Stimulated activated naive CD4-positive, alpha-beta T cell treated with Interleukin-2 at 50 U/mL for 16 hours (primary cell): ENCODE measurements at regions not wholly inside any gene's neighbourhood (a gene's known extent, or its start where the extent isn't known, plus 50 kb on each side); places are given as distances from the start of the nearest gene placed in this dataset.
"Not testable (repeated sequence)": the region's sequence is repeated elsewhere in the genome, so short reads cannot be mapped to it uniquely, and the experiment has no call there.

ENCODE experiments used
- DNase-seq: peaks from one replicate; lab custom pipeline; 2025; lab: John Stamatoyannopoulos, UW

DNA sequence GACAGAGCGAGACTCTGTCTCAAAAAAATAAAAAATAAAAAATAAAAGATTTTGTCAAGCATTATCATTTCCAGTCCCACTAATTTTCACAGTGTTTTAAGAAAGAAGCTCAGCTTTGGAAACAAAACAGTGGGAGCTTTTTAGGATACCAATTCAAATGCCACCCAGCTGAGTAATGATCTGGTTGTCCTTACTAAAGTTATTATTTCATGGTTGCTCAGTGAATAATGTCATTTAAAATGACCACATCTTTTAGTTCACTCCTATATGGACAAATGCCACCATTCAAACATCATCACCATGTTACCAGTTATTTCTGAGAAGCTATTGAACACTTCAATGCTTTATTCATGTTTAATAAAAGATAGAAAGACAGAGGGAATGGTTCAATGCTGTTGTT lies 365.0 kb downstream of the CCER1 start:
- no peak for DNase-seq

GRCh38 chr12:90585640-90586304 lies 369.2 kb downstream of the CCER1 start:
- no peak for DNase-seq

GRCh38 chr12:90576707-90577106 lies 378.3 kb downstream of the CCER1 start:
- DNase-seq = no peak

DNA sequence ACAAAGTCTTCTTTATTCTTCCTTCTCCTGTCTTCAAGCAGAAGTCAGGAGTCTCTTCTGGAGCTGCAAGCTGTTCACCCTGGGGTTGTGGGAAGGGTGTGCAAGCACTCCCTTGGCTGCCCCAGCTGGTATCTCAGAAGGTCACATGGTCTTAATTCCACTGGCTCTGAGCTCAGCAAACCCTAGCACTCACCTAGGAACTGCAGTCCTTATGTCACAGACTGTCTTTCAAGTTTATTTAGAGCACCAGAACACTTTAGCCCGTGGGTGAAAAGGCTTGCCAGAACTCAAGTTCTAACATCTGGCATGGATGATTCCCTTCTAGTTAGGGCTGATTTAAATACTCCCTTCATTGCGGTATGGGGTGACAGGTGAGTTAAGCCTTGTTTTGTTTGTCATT lies 379.0 kb downstream of the CCER1 start:
- DNase-seq = no peak

GRCh38 chr12:90574676-90575075 lies 380.3 kb downstream of the CCER1 start:
- DNase-seq = no peak

GRCh38 chr12:90572778-90573177 lies 382.2 kb downstream of the CCER1 start:
- no peak for DNase-seq

DNA sequence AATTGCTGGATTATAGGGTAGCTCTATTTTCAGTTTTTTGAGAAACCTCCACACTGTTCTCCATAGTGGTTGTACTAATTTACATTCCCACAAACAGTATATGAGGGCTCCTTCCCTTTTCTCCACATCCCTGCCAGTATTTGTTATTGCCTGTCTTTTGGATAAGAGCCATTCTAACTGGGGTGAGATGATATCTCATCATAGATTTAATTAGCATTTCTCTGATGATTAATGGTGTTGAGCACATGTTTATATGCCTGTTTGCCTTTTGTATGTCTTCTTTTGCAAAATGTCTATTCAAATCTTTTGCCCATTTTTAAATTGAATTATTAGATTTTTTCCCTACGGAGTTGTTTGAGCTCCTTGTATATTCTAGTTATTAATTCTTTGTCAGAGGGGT lies 385.3 kb downstream of the CCER1 start:
- no peak for DNase-seq

DNA sequence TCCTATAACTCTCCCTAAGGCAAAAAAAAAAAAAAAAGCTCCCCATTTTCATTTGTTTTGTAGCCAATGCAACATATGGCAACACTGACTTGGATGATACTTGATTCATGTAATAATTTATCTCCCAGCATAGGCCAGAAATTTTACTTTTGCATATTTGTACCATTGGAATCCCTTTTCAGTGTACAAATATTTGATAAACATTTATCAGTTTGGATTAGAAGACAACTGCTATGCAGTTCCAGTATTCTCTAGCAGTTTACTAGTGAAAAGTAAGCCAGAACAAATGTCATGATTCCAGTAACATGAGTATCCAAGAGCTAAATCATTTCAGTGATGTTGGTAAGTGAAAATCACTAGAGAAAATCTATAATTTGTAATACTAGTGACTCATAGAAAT lies 392.3 kb downstream of the CCER1 start:
- DNase-seq = no peak

- DNase-seq = no peak
Observed at GRCh38 chr12:90548595-90548994, 406.4 kb downstream of the CCER1 start.

DNA sequence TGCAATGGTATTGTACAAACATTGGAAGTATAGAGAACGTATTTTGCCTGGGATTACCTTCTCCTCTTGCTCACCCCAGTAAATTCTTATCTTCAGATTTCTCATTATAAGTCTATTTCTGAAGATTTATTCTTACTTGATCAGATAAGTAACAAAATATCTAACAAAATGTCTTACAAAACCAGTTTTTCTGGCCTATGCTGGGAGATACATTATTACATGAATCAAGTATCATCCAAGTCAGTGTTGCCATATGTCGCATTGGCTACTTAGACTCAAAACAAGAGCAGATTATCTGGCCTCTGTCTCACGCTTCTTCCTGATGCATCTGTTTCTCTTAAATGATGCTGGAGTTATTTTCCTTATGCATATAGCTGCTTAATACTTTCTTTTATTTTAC lies 408.5 kb downstream of the CCER1 start:
- DNase-seq = no peak

DNA sequence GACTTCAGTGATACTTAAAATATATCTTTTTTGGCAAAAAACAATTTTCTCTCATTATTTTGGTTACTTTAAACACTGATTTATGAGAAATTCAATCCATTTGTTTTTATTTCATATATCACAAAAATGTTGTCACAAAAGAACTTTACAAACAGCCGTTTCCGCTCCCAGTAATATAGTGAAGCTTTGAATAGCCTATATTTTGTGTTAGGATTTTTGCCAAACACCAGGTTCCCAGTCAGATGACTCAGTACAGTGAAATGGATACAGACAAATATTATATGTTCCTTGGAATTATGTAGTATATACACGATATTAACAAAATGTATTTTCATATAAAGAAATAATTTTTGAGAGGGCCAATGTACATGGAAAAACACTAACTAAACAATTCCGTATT lies 411.1 kb downstream of the CCER1 start:
- no peak for DNase-seq

DNA sequence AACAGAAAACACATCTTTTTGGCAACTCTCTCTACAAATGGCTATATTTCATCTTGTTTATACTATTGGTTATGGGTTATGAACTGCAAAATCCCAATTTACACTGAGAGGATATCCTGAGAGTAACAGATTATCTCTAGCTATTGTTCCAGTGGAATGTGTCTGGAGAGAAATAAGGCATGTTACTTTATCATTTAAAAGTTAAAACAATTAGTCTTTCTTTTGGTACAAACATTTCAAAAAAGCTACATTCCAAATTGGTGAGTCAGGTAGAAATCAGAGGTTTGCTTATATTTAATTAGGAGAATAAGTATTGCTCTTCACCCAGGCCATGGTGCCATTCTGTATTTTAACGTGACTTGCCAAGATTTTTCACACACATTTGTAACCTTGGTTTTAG lies 411.6 kb downstream of the CCER1 start:
- DNase-seq = no peak

DNA sequence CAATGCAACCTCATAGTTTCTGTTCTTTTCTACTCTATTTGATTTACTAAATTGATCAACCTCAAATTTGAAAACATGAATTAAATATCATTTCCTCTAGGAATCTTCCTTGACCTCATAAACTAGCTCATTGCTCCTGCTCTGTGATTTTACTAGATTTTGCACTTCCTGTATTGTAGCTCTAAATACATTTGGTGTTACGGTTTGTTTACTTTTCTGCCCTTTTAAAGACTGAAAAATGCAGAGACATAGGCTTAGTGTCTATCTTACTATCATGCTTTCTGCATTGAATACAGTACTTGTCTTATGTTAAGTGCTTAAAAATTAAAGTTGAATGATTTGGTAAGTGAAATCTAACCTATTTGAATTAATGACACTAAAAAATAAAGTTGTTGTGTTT lies 412.1 kb downstream of the CCER1 start:
- not testable (repeated sequence) for DNase-seq

DNA sequence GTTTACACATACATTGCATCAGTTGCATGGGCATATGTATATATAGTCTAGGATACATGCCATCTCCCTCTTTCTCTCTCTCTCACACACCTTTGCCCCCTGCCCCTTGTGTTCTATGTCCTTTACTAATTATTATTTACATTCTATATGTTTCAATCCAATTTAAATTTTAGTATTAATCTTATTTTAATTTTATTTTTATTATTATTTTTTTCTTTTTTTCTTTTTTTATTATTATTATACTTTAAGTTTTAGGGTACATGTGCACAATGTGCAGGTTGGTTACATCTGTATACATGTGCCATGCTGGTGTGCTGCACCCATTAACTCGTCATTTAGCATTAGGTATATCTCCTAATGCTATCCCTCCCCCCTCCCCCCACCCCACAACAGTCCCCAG lies 421.1 kb downstream of the CCER1 start:
- not testable (repeated sequence) for DNase-seq

- DNase-seq = no peak
Observed at GRCh38 chr12:90520002-90520734, 434.8 kb downstream of the CCER1 start.

DNA sequence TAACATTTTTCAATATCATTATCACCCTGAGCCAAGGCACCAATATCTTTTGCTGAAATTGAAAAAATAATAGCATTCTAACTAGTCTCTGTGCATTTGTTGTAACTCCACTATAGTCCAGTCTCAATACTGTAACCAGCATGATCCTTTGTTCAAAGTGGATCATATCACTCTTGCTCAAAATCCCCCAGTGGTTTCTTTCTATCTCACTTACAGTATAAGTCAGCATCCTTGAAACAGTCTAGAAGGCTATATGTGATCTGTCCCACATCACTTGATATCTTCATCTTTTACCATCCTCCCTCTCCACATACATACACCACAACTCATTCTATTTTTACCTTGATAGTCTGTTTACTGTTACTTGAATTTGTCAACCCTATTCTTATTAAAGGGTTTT lies 435.7 kb downstream of the CCER1 start:
- DNase-seq = no peak

- DNase-seq = no peak
Observed at GRCh38 chr12:90515199-90516175, 439.5 kb downstream of the CCER1 start.

DNA sequence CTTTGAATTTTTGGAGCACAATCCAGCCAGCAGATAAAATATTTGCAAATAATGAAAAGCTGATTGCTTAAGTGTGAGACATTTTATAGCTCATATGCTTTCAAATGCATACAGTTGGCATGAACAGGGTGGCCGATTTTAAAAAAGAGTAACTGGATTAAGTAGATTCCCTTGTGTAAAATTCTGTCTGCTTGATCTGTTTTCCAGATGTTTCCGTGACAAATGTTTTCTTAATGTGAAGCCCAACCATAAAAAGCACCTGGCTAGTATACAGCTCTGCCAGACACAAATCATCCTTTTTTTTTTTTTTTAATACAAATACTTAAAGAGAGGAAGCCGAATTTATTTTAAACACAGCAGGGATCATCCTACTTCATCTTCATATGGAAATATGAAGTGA lies 440.7 kb downstream of the CCER1 start:
- DNase-seq = no peak

DNA sequence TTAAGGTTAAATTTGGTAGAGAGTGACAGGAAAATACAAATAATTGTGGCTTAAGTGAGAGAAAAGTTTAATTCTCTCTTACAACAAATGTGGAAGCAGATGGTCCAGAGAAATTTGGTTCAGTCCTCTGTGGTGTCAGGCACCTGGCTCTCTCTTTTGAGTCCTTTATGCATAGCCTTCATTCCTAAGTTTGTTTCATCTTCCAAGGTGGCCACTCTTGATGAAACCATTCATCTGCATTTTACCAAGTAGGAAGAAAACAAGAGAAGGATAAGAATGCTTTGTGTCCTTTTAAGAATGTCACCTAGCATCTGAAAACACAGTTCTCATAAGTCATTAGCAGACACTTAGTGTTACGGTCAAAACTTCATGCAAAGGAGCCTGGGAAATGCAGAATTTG lies 442.5 kb downstream of the CCER1 start:
- DNase-seq = no peak

- DNase-seq = no peak
Observed at GRCh38 chr12:90510948-90511347, 444.0 kb downstream of the CCER1 start.

GRCh38 chr12:90504806-90505205 lies 450.2 kb downstream of the CCER1 start:
- DNase-seq = no peak

DNA sequence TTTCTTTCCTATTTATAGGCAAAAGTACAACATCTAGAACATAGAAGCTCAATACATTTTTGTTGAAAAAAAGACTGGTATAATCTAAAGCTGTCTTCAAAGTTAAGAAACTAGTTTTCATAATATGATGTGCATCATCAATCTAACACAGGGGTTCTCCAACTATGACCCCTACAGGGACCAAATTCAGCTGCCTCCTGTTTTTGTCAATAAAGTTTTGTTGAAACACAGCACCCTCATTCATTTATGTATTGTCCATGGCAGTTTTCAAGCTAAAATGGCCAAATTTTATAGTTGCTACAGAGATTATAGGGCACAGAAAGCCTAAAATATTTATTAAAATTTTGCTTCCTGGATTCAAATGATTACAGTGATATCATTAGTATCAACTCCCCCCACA lies 452.9 kb downstream of the CCER1 start:
- DNase-seq = no peak

- DNase-seq = no peak
Observed at GRCh38 chr12:90501412-90501811, 453.6 kb downstream of the CCER1 start.
